HCT116 (cell line): ENCODE measurements at regions not wholly inside any gene's neighbourhood (a gene's known extent, or its start where the extent isn't known, plus 50 kb on each side); places are given as distances from the start of the nearest gene placed in this dataset.

Experiments used
- ATAC-seq: fragments of 200-7000 bp; cut with Tn5 transposase; 2 replicates; pipeline ENCODE4 v1.9.1; 2020; ENCODE audit warnings: mild to moderate bottlenecking, moderate library complexity
- BruUV-seq: library from RNA; stranded (reverse); fragments of 400-500 nt; replicated peaks from 2 replicates; lab custom pipeline; 2021; lab: Mats Ljungman, UMichigan
- CTCF ChIA-PET: fragments of 300-600 bp; sonication (Branson Sonifier 250); formaldehyde crosslinking; loops from one replicate; lab custom pipeline; 2021; ENCODE audit warnings: antibody characterized with exemption; lab: Charles Lee
- POLR2A ChIA-PET: fragments of 300-600, 350-600 bp; sonication (Branson Sonifier 250); formaldehyde crosslinking; loops from one replicate; lab custom pipeline; 2021; ENCODE audit warnings: antibody characterized with exemption; lab: Charles Lee
- RAD21 ChIA-PET, 2 experiments: fragments of 300-600 bp; sonication (Branson Sonifier 250); formaldehyde crosslinking; loops; one replicate each; lab custom pipeline; 2023; ENCODE audit warnings: low total read pairs in 2 of 2; ENCODE audit not compliant: uncharacterized antibody in 2 of 2, unreplicated experiment in 2 of 2, low non-redundant PET in 1 of 2; lab: Charles Lee
- DNase-seq: peaks from one replicate; pipeline ENCODE4 v3.0.0-alpha.2; 2010; ENCODE audit warnings: low read depth, low spot score
- H2AFZ ChIP-seq: fragments of 200-600 bp; shearing (Covaris generic), sonication (generic); 2 replicates; pipeline ENCODE4 v1.6.1; 2017; ENCODE audit warnings: low read depth, mixed run types, mixed read lengths, antibody characterized with exemption, low read length; ENCODE audit not compliant: poor library complexity, severe bottlenecking
- H3K27ac ChIP-seq: 2 replicates; pipeline ENCODE4 v1.5.1; 2012; ENCODE audit warnings: low read depth, low read length
- H3K27me3 ChIP-seq: fragments of 200-600 bp; sonication (generic); 2 replicates; pipeline ENCODE4 v1.6.1; 2016; ENCODE audit warnings: mixed run types, low read length, mixed read lengths; ENCODE audit not compliant: insufficient read depth
- H3K36me3 ChIP-seq, 2 experiments: fragments of 200-500 bp in 1 of 2; fragments of 200-600 bp in 1 of 2; sonication (Bioruptor generic) in 1 of 2; sonication (generic) in 1 of 2; 2 replicates each; pipeline versions ENCODE4 v1.5.1 to v1.6.1; 2014 to 2016; ENCODE audit warnings: low read length in 2 of 2, inconsistent platforms in 1 of 2, mixed read lengths in 1 of 2, mixed run types in 1 of 2; ENCODE audit not compliant: insufficient read depth in 2 of 2, control insufficient read depth in 1 of 2
- H3K4me1 ChIP-seq, 2 experiments: fragments of 200-600 bp in 1 of 2; sonication (generic) in 1 of 2; 2 replicates each; pipeline versions ENCODE4 v1.5.1 to v1.6.1; 2012 to 2017; ENCODE audit warnings: low read length in 2 of 2, inconsistent platforms in 1 of 2, mild to moderate bottlenecking in 1 of 2, mixed read lengths in 1 of 2, mixed run types in 1 of 2, moderate library complexity in 1 of 2; ENCODE audit not compliant: insufficient read depth in 2 of 2, control insufficient read depth in 1 of 2
- H3K4me2 ChIP-seq: fragments of 200-600 bp; sonication (generic); 2 replicates; pipeline ENCODE4 v1.6.1; 2017; ENCODE audit warnings: mixed run types, low read length, mixed read lengths
- H3K4me3 ChIP-seq, 2 experiments: fragments of 200-600 bp in 1 of 2; sonication (generic) in 1 of 2; replicated peaks in 1 of 2; 2 replicates each; pipeline ENCODE4 v1.5.1; 2011 to 2016; ENCODE audit warnings: low read length in 2 of 2, control low read depth in 1 of 2, low read depth in 1 of 2, mild to moderate bottlenecking in 1 of 2, mixed read lengths in 1 of 2, mixed run types in 1 of 2
- H3K79me2 ChIP-seq: fragments of 200-600 bp; sonication (generic); 2 replicates; pipeline ENCODE4 v1.6.1; 2017; ENCODE audit warnings: mild to moderate bottlenecking, mixed run types, low read length, moderate library complexity, mixed read lengths; ENCODE audit not compliant: insufficient read depth
- H3K9ac ChIP-seq: fragments of 200-600 bp; sonication (generic); 2 replicates; pipeline ENCODE4 v1.6.1; 2016; ENCODE audit warnings: low read length, mixed read lengths
- H3K9me2 ChIP-seq: fragments of 200-600 bp; sonication (generic), shearing (Covaris generic); 2 replicates; pipeline ENCODE4 v1.6.1; 2017; ENCODE audit warnings: mixed run types, mild to moderate bottlenecking, moderate library complexity; ENCODE audit not compliant: insufficient read depth
- H3K9me3 ChIP-seq, 2 experiments: fragments of 200-500 bp in 1 of 2; fragments of 200-600 bp in 1 of 2; sonication (Bioruptor generic) in 1 of 2; sonication (generic) in 1 of 2; 2 replicates each; pipeline ENCODE4 v1.6.1; 2014 to 2017; ENCODE audit warnings: low read length in 2 of 2, mixed read lengths in 2 of 2, inconsistent platforms in 1 of 2, low read depth in 1 of 2, mild to moderate bottlenecking in 1 of 2, mixed run types in 1 of 2, moderate library complexity in 1 of 2; ENCODE audit not compliant: control insufficient read depth in 1 of 2, insufficient read depth in 1 of 2
- H4K20me1 ChIP-seq: fragments of 200-600 bp; sonication (generic), shearing (Covaris generic); 2 replicates; pipeline ENCODE4 v1.6.1; 2017; ENCODE audit warnings: mixed run types, mild to moderate bottlenecking, moderate library complexity; ENCODE audit not compliant: insufficient read depth
- CEBPB ChIP-seq: IDR thresholded peaks from 2 replicates; pipeline ENCODE4 v1.6.1; 2012; ENCODE audit warnings: low read depth
- EGR1 ChIP-seq: IDR thresholded peaks from 2 replicates; pipeline ENCODE4 v1.6.1; 2012; ENCODE audit warnings: low read depth
- EZH2phosphoT487 ChIP-seq: fragments of 200-600 bp; IDR thresholded peaks from 2 replicates; pipeline ENCODE4 v1.6.1; 2018; ENCODE audit warnings: antibody characterized with exemption, borderline replicate concordance
- FOSL1 ChIP-seq: IDR thresholded peaks from 2 replicates; pipeline ENCODE4 v1.6.1; 2012; ENCODE audit warnings: low read depth
- JUND ChIP-seq: IDR thresholded peaks from 2 replicates; pipeline ENCODE4 v1.6.1; 2012
- SRF ChIP-seq: IDR thresholded peaks from 2 replicates; pipeline ENCODE4 v1.6.1; 2012; ENCODE audit warnings: low read depth
- YY1 ChIP-seq: IDR thresholded peaks from 2 replicates; pipeline ENCODE4 v1.6.1; 2011; ENCODE audit warnings: low read length, low read depth, moderate library complexity, mild to moderate bottlenecking; ENCODE audit not compliant: insufficient replicate concordance; ENCODE audit errors: extremely low read depth
- ZNF274 ChIP-seq: fragments of 200-500 bp; sonication (Bioruptor generic); IDR thresholded peaks from 2 replicates; pipeline ENCODE4 v1.6.1; 2014; ENCODE audit warnings: mild to moderate bottlenecking, low read depth, low read length, inconsistent platforms
- intact Hi-C: fragments of 100-400 bp; cut with micrococcal nuclease; formaldehyde crosslinking; loops from 2 replicates; pipeline ENCODE4 v1.10.0; 2022
- TF ChIP-seq, protein P1 (sequence below): IDR thresholded peaks from 2 replicates; pipeline ENCODE4 v1.6.1; 2012
- TF ChIP-seq, protein P2 (sequence below), 3 experiments: fragments of 200-600 bp in 1 of 3; sonication (generic) in 1 of 3; IDR thresholded peaks in 2 of 3; conservative IDR thresholded peaks in 1 of 3; 2 replicates each; pipeline ENCODE4 v1.5.1; 2012 to 2017; ENCODE audit warnings: low read depth in 2 of 3, low read length in 2 of 3, antibody characterized with exemption in 1 of 3, borderline replicate concordance in 1 of 3, control low read depth in 1 of 3, mild to moderate bottlenecking in 1 of 3, mixed read lengths in 1 of 3, mixed run types in 1 of 3, moderate library complexity in 1 of 3; ENCODE audit not compliant: insufficient read depth in 1 of 3

DNA sequence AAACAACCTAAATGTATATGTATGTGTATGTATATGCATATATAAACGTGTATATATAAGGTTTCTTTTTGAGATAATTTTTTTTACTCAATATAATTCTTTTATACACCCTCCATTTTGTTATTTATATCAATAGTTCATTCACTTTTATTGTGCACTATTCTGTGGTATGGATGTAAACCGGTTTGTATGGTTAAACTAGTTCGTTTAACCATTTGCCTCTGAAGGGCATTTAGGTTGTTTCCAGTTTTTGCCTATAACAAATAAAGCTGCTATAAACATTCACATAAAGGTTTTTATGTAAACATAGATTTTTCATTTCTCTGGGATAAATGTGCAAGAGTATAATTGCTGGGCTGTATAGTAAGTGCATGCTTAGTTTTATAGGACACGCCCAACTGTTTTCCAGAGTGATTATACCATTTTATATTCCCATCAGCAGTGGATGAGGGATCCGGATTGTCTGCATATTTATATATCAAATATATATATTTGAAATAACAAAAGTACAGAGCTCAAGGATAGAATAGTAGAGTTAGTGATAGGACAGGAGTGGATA lies 380.3 kb downstream of the TSHZ3 start:
- ChIA-PET CTCF (no interaction called here), RAD21 (no interaction called here), POLR2A (no interaction called here)
- no peaks in the 10 kb centered on the region for H4K20me1 ChIP-seq
- no peak overlapping the region for H3K9ac ChIP-seq
- H3K27ac ChIP-seq = no peak overlapping the region
- H3K27me3 ChIP-seq = no peaks in the 10 kb centered on the region
- ATAC-seq = no peak
- no peak overlapping the region for H3K4me3 ChIP-seq
- H3K9me2 ChIP-seq = no peaks in the 10 kb centered on the region
- no peaks in the 10 kb centered on the region for H3K79me2 ChIP-seq
- no peak overlapping the region for H2AFZ ChIP-seq
- H3K4me1 ChIP-seq = no peaks in the 10 kb centered on the region
- peaks cover 18 to 40% of the 10 kb centered on the region in 2 experiments; a peak in 2 of 4 replicates for H3K9me3 ChIP-seq
- TF ChIP-seq FOSL1 = no peak
- TF ChIP-seq, protein P1, sequence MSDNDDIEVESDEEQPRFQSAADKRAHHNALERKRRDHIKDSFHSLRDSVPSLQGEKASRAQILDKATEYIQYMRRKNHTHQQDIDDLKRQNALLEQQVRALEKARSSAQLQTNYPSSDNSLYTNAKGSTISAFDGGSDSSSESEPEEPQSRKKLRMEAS = no peak
- TF ChIP-seq JUND = no peak
- no peak for TF ChIP-seq YY1
- TF ChIP-seq ZNF274 = no peak
- TF ChIP-seq SRF = no peak
- TF ChIP-seq EZH2phosphoT487 = no peak
- TF ChIP-seq, protein P2, sequence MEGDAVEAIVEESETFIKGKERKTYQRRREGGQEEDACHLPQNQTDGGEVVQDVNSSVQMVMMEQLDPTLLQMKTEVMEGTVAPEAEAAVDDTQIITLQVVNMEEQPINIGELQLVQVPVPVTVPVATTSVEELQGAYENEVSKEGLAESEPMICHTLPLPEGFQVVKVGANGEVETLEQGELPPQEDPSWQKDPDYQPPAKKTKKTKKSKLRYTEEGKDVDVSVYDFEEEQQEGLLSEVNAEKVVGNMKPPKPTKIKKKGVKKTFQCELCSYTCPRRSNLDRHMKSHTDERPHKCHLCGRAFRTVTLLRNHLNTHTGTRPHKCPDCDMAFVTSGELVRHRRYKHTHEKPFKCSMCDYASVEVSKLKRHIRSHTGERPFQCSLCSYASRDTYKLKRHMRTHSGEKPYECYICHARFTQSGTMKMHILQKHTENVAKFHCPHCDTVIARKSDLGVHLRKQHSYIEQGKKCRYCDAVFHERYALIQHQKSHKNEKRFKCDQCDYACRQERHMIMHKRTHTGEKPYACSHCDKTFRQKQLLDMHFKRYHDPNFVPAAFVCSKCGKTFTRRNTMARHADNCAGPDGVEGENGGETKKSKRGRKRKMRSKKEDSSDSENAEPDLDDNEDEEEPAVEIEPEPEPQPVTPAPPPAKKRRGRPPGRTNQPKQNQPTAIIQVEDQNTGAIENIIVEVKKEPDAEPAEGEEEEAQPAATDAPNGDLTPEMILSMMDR (IDR thresholded peaks at IDR 0.05 in 2 of 3, conservative IDR thresholded peaks at IDR 0.05 in 1 of 3; ENCODE audit: borderline replicate concordance in 1 of 3, insufficient read depth in 1 of 3, low read depth in 2 of 3, low read length in 2 of 3) = no peak
- TF ChIP-seq EGR1 = no peak
- no peak for TF ChIP-seq CEBPB
- intact Hi-C loops = no loop called here
- no peak for DNase-seq
- no peak overlapping the region for H3K4me2 ChIP-seq
- BruUV-seq = no TSS peak
- H3K36me3 ChIP-seq = no peaks in the 10 kb centered on the region
